MCF 10A (cell line): ENCODE measurements at regions not wholly inside any gene's neighbourhood (a gene's known extent, or its start where the extent isn't known, plus 50 kb on each side); places are given as distances from the start of the nearest gene placed in this dataset.

ENCODE experiments used
- BruUV-seq: library from RNA; stranded (reverse); fragments of 400-500 nt; replicated peaks from 2 replicates; lab custom pipeline; 2021; lab: Mats Ljungman, UMichigan
- CTCF ChIA-PET: fragments of 300-600 bp; sonication (Branson Sonifier 250); formaldehyde crosslinking; extraction: SDS; loops from one replicate; lab custom pipeline; 2021; ENCODE audit warnings: antibody characterized with exemption, inconsistent platforms; lab: Yijun Ruan, JAX
- POLR2A ChIA-PET: fragments of 300-600, 350-650 bp; sonication (Branson Sonifier 250); formaldehyde crosslinking; extraction: SDS; loops from one replicate; lab custom pipeline; 2020; ENCODE audit warnings: antibody characterized with exemption, inconsistent platforms; lab: Yijun Ruan, JAX
- DNase-seq: peaks from one replicate; pipeline ENCODE4 v3.0.0-alpha.2; 2018; ENCODE audit not compliant: unreplicated experiment
- H3K27ac Mint-ChIP-seq: one replicate; pipeline ENCODE4 v1.8.0; 2022; ENCODE audit warnings: mild to moderate bottlenecking, low read depth, mixed read lengths; ENCODE audit not compliant: unreplicated experiment
- H3K27me3 Mint-ChIP-seq: one replicate; pipeline ENCODE4 v1.8.0; 2022; ENCODE audit warnings: mixed read lengths; ENCODE audit not compliant: insufficient read depth, unreplicated experiment
- H3K36me3 Mint-ChIP-seq: one replicate; pipeline ENCODE4 v1.8.0; 2022; ENCODE audit warnings: mild to moderate bottlenecking, moderate library complexity, mixed read lengths; ENCODE audit not compliant: insufficient read depth, unreplicated experiment
- H3K4me1 Mint-ChIP-seq: one replicate; pipeline ENCODE4 v1.8.0; 2022; ENCODE audit warnings: mixed read lengths; ENCODE audit not compliant: insufficient read depth, unreplicated experiment
- H3K4me3 Mint-ChIP-seq: one replicate; pipeline ENCODE4 v1.8.0; 2022; ENCODE audit warnings: mild to moderate bottlenecking, moderate library complexity, mixed read lengths; ENCODE audit not compliant: unreplicated experiment
- H3K9me3 Mint-ChIP-seq: one replicate; pipeline ENCODE4 v1.8.0; 2022; ENCODE audit warnings: mixed read lengths; ENCODE audit not compliant: unreplicated experiment
- CTCF ChIP-seq: fragments of 200-600 bp; IDR thresholded peaks from one replicate; pipeline ENCODE4 v1.8.0; 2022; ENCODE audit warnings: antibody characterized with exemption, mild to moderate bottlenecking; ENCODE audit not compliant: unreplicated experiment
- intact Hi-C: fragments of 100-400 bp; cut with micrococcal nuclease; formaldehyde crosslinking; loops from 2 replicates; pipeline ENCODE4 v1.14.1; 2022

- TF ChIP-seq CTCF: no peak
- Mint-ChIP-seq H3K27me3 (peaks cover 10% of the 10 kb centered on the region), H3K4me1 (no peaks in the 10 kb centered on the region), H3K36me3 (no peaks in the 10 kb centered on the region), H3K4me3 (no peak overlapping the region), H3K9me3 (no peaks in the 10 kb centered on the region), H3K27ac (no peak overlapping the region)
- intact Hi-C loops: no loop called here
- no TSS peak for BruUV-seq
- CTCF ChIA-PET: interaction anchor here (1.6 kb wide), 1 partner anchor 14 kb away, joined by 3 read pairs; no protein-coding TSS in a partner anchor
- DNase-seq: no peak
- POLR2A ChIA-PET: no interaction called here
These were observed 50.8 kb upstream of the KLHL13 start for GRCh38 chrX:118167361-118167760.

GRCh38 chrX:118171356-118171755 lies 54.7 kb upstream of the KLHL13 start:
- ChIA-PET CTCF (interaction anchor here (0.5 to 1.1 kb wide), 2 partner anchors 10 kb away, joined by 3 read pairs; no protein-coding TSS in a partner anchor), POLR2A (no interaction called here)
- no peak for DNase-seq
- no peak overlapping the region for H3K4me3 Mint-ChIP-seq
- TF ChIP-seq CTCF: no peak
- intact Hi-C loops: no loop called here
- peaks cover 10% of the 10 kb centered on the region for H3K27me3 Mint-ChIP-seq
- H3K36me3 Mint-ChIP-seq: no peaks in the 10 kb centered on the region
- no TSS peak for BruUV-seq
- no peaks in the 10 kb centered on the region for H3K9me3 Mint-ChIP-seq
- H3K4me1 Mint-ChIP-seq: no peaks in the 10 kb centered on the region
- no peak overlapping the region for H3K27ac Mint-ChIP-seq

- POLR2A ChIA-PET: no interaction called here
- Mint-ChIP-seq H3K4me1 (no peaks in the 10 kb centered on the region), H3K27me3 (peaks cover 10% of the 10 kb centered on the region), H3K4me3 (no peak overlapping the region), H3K9me3 (no peaks in the 10 kb centered on the region), H3K36me3 (no peaks in the 10 kb centered on the region), H3K27ac (no peak overlapping the region)
- CTCF ChIA-PET: interaction anchor here (0.7 kb wide), 1 partner anchor 30 kb away, joined by 3 read pairs; no protein-coding TSS in a partner anchor
- no peak for DNase-seq
- BruUV-seq: no TSS peak
- TF ChIP-seq CTCF: no peak
- intact Hi-C loops: no loop called here
These were observed 58.0 kb upstream of the KLHL13 start for GRCh38 chrX:118174516-118175098.

GRCh38 chrX:118177708-118178107 lies 61.1 kb upstream of the KLHL13 start:
- peaks cover 14% of the 10 kb centered on the region for H3K27me3 Mint-ChIP-seq
- ChIA-PET CTCF (interaction anchor here (0.6 to 0.9 kb wide), 2 partner anchors 33 to 46 kb away, joined by 3 read pairs; no protein-coding TSS in a partner anchor), POLR2A (no interaction called here)
- intact Hi-C loops: no loop called here
- no TSS peak for BruUV-seq
- DNase-seq: no peak
- H3K4me1 Mint-ChIP-seq: no peaks in the 10 kb centered on the region
- no peaks in the 10 kb centered on the region for H3K9me3 Mint-ChIP-seq
- no peak for TF ChIP-seq CTCF
- no peaks in the 10 kb centered on the region for H3K36me3 Mint-ChIP-seq
- H3K4me3 Mint-ChIP-seq: no peak overlapping the region
- no peak overlapping the region for H3K27ac Mint-ChIP-seq
